SK-N-SH treated with all-trans-retinoic acid at 6 μM for 48 hours (cell line): ENCODE measurements at regions not wholly inside any gene's neighbourhood (a gene's known extent, or its start where the extent isn't known, plus 50 kb on each side); places are given as distances from the start of the nearest gene placed in this dataset.
"Not testable (repeated sequence)": the region's sequence is repeated elsewhere in the genome, so short reads cannot be mapped to it uniquely, and the experiment has no call there.

Source experiments
- ATAC-seq: fragments of 200-7000 bp; cut with Tn5 transposase; 3 replicates; pipeline ENCODE4 v1.9.1; 2020; ENCODE audit warnings: mild to moderate bottlenecking, moderate library complexity
- ARNTL ChIP-seq: fragments of 450-650 bp; formaldehyde crosslinking; IDR thresholded peaks from 2 replicates; pipeline ENCODE4 v1.5.0; 2020; ENCODE audit warnings: low read depth, mild to moderate bottlenecking, moderate library complexity, borderline replicate concordance
- BACH2 ChIP-seq: fragments of 250-450 bp; sonication (Bioruptor Pico); IDR thresholded peaks from 2 replicates; pipeline ENCODE4 v1.9.0; 2021; ENCODE audit warnings: mild to moderate bottlenecking, borderline replicate concordance
- CSDC2 ChIP-seq: fragments of 250-450 bp; sonication (Bioruptor Pico); IDR thresholded peaks from 2 replicates; pipeline ENCODE4 v1.5.0; 2020; ENCODE audit warnings: mild to moderate bottlenecking, moderate library complexity
- ESRRG ChIP-seq: fragments of 250-450 bp; sonication (Bioruptor Pico); IDR thresholded peaks from 2 replicates; pipeline ENCODE4 v1.6.1; 2021; ENCODE audit warnings: mild to moderate bottlenecking
- GLIS3 ChIP-seq: fragments of 250-450 bp; sonication (Bioruptor Pico); IDR thresholded peaks from 2 replicates; pipeline ENCODE4 v1.5.0; 2020; ENCODE audit warnings: mild to moderate bottlenecking, moderate library complexity
- ISL1 ChIP-seq: fragments of 250-450 bp; sonication (Bioruptor Pico); IDR thresholded peaks from 2 replicates; pipeline ENCODE4 v2.1.2; 2022; ENCODE audit warnings: mild to moderate bottlenecking, moderate library complexity
- OSR1 ChIP-seq: fragments of 250-450 bp; sonication (Bioruptor Pico); IDR thresholded peaks from 2 replicates; pipeline ENCODE4 v1.8.0; 2022; ENCODE audit warnings: moderate library complexity, mild to moderate bottlenecking, inconsistent platforms
- PPARA ChIP-seq: fragments of 250-450 bp; sonication (Bioruptor Pico); IDR thresholded peaks from 2 replicates; pipeline ENCODE4 v1.5.0; 2020; ENCODE audit warnings: mild to moderate bottlenecking, borderline replicate concordance
- RARB ChIP-seq: fragments of 250-450 bp; sonication (Bioruptor Pico); IDR thresholded peaks from 2 replicates; pipeline ENCODE4 v1.8.0; 2021; ENCODE audit warnings: mild to moderate bottlenecking, moderate library complexity
- SNAI2 ChIP-seq: fragments of 250-450 bp; sonication (Bioruptor Pico); IDR thresholded peaks from 2 replicates; pipeline ENCODE4 v1.5.0; 2020; ENCODE audit warnings: mild to moderate bottlenecking, moderate library complexity
- TCF4 ChIP-seq: fragments of 250-450 bp; sonication (Bioruptor Pico); IDR thresholded peaks from 2 replicates; pipeline ENCODE4 v1.8.0; 2021; ENCODE audit warnings: mild to moderate bottlenecking, moderate library complexity, borderline replicate concordance
- TOX ChIP-seq: fragments of 250-450 bp; sonication (Bioruptor Pico); IDR thresholded peaks from 2 replicates; pipeline ENCODE4 v1.8.0; 2021; ENCODE audit warnings: mild to moderate bottlenecking, moderate library complexity, borderline replicate concordance
- ZFP3 ChIP-seq: fragments of 250-450 bp; sonication (Bioruptor Pico); IDR thresholded peaks from 2 replicates; pipeline ENCODE4 v1.5.0; 2020; ENCODE audit warnings: mild to moderate bottlenecking, moderate library complexity
- ZFP30 ChIP-seq: fragments of 450-650 bp; formaldehyde crosslinking; IDR thresholded peaks from 2 replicates; pipeline ENCODE4 v1.5.0; 2022; ENCODE audit warnings: mild to moderate bottlenecking, moderate library complexity
- ZNF565 ChIP-seq: fragments of 450-650 bp; formaldehyde crosslinking; conservative IDR thresholded peaks from 2 replicates; pipeline ENCODE4 v1.5.0; 2020; ENCODE audit warnings: low read depth, mild to moderate bottlenecking, moderate library complexity
- ZNF70 ChIP-seq: fragments of 450-650 bp; formaldehyde crosslinking; IDR thresholded peaks from 2 replicates; pipeline ENCODE4 v1.5.0; 2020; ENCODE audit warnings: mild to moderate bottlenecking, moderate library complexity
- ZNF8 ChIP-seq: fragments of 450-650 bp; formaldehyde crosslinking; IDR thresholded peaks from 2 replicates; pipeline ENCODE4 v1.5.0; 2020; ENCODE audit warnings: mild to moderate bottlenecking, moderate library complexity
- TF ChIP-seq, protein P1 (sequence below): fragments of 250-450 bp; sonication (Bioruptor Pico); IDR thresholded peaks from 2 replicates; pipeline ENCODE4 v1.5.0; 2020; ENCODE audit warnings: mild to moderate bottlenecking, moderate library complexity
- TF ChIP-seq, protein P2 (sequence below): fragments of 250-450 bp; sonication (Bioruptor Pico); IDR thresholded peaks from 2 replicates; pipeline ENCODE4 v1.5.1; 2020; ENCODE audit warnings: low read depth, mild to moderate bottlenecking, moderate library complexity
- TF ChIP-seq, protein P3 (sequence below): fragments of 250-450 bp; sonication (Bioruptor Pico); IDR thresholded peaks from 2 replicates; pipeline ENCODE4 v1.8.0; 2020; ENCODE audit warnings: mild to moderate bottlenecking, moderate library complexity, borderline replicate concordance
- TF ChIP-seq, protein P4 (sequence below): fragments of 250-450 bp; sonication (Bioruptor Pico); IDR thresholded peaks from 2 replicates; pipeline ENCODE4 v1.8.0; 2021; ENCODE audit warnings: low read depth, mild to moderate bottlenecking, moderate library complexity, borderline replicate concordance

DNA sequence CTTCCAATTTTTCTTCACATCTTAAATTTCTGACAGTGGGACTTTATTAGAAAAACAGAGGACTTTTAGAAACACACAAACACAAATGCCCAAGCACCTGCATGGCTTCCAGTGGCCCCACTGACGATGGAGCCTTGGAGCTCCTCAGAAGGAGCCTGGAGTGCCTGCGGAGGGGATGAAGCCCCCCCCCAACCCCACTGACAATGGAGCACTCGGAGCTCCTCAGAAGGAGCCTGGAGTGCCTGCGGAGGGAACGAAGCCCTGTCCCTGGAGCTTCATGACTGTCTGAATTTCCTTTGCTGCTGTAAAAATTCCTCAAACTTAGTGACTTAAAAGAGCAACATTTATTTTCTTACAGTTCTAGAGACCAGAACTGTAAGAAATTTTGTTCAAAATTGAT, 80.1 kb upstream of the VRK1 start:
- no peak for ATAC-seq
- TF ChIP-seq ZNF70 (CRISPR knock-in tag), result no peak
- TF ChIP-seq, protein P1, sequence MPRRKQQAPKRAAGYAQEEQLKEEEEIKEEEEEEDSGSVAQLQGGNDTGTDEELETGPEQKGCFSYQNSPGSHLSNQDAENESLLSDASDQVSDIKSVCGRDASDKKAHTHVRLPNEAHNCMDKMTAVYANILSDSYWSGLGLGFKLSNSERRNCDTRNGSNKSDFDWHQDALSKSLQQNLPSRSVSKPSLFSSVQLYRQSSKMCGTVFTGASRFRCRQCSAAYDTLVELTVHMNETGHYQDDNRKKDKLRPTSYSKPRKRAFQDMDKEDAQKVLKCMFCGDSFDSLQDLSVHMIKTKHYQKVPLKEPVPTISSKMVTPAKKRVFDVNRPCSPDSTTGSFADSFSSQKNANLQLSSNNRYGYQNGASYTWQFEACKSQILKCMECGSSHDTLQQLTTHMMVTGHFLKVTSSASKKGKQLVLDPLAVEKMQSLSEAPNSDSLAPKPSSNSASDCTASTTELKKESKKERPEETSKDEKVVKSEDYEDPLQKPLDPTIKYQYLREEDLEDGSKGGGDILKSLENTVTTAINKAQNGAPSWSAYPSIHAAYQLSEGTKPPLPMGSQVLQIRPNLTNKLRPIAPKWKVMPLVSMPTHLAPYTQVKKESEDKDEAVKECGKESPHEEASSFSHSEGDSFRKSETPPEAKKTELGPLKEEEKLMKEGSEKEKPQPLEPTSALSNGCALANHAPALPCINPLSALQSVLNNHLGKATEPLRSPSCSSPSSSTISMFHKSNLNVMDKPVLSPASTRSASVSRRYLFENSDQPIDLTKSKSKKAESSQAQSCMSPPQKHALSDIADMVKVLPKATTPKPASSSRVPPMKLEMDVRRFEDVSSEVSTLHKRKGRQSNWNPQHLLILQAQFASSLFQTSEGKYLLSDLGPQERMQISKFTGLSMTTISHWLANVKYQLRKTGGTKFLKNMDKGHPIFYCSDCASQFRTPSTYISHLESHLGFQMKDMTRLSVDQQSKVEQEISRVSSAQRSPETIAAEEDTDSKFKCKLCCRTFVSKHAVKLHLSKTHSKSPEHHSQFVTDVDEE (CRISPR knock-in tag), result no peak

DNA sequence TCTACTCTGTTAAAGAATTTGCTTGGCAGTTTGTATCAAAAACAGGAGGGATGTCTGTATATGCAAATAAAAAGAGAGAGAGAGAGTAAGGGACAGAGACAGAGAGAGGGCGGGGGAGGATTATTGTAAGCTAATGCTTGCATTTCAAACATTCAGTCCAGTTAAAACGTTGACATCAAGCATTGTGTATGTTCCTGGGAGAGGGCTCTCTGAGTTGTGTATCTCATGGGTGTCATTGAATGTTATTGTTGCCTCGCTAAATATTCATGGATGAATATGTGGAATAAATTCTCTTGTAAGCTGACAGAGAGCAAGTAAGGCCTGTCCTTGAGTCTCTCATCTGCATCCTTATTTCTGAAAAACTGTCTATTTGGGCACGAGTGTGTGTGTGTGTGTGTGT, 78.8 kb upstream of the VRK1 start:
- ATAC-seq, result no peak
- TF ChIP-seq BACH2 (no peak), SNAI2 (CRISPR knock-in tag) (no peak), GLIS3 (no peak), PPARA (CRISPR knock-in tag) (no peak), ZNF8 (CRISPR knock-in tag) (no peak), ZFP30 (CRISPR knock-in tag) (no peak), TOX (CRISPR knock-in tag) (no peak), ZFP3 (CRISPR knock-in tag) (no peak), RARB (CRISPR knock-in tag) (no peak), ARNTL (CRISPR knock-in tag) (no peak), CSDC2 (CRISPR knock-in tag) (no peak)
- TF ChIP-seq, protein P2, sequence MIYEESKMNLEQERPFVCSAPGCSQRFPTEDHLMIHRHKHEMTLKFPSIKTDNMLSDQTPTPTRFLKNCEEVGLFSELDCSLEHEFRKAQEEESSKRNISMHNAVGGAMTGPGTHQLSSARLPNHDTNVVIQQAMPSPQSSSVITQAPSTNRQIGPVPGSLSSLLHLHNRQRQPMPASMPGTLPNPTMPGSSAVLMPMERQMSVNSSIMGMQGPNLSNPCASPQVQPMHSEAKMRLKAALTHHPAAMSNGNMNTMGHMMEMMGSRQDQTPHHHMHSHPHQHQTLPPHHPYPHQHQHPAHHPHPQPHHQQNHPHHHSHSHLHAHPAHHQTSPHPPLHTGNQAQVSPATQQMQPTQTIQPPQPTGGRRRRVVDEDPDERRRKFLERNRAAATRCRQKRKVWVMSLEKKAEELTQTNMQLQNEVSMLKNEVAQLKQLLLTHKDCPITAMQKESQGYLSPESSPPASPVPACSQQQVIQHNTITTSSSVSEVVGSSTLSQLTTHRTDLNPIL (CRISPR knock-in tag), result no peak
- TF ChIP-seq, protein P3, sequence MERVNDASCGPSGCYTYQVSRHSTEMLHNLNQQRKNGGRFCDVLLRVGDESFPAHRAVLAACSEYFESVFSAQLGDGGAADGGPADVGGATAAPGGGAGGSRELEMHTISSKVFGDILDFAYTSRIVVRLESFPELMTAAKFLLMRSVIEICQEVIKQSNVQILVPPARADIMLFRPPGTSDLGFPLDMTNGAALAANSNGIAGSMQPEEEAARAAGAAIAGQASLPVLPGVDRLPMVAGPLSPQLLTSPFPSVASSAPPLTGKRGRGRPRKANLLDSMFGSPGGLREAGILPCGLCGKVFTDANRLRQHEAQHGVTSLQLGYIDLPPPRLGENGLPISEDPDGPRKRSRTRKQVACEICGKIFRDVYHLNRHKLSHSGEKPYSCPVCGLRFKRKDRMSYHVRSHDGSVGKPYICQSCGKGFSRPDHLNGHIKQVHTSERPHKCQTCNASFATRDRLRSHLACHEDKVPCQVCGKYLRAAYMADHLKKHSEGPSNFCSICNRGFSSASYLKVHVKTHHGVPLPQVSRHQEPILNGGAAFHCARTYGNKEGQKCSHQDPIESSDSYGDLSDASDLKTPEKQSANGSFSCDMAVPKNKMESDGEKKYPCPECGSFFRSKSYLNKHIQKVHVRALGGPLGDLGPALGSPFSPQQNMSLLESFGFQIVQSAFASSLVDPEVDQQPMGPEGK, result no peak
- TF ChIP-seq, protein P1 (CRISPR knock-in tag), result no peak
- TF ChIP-seq, all 23 proteins: peak for 0

DNA sequence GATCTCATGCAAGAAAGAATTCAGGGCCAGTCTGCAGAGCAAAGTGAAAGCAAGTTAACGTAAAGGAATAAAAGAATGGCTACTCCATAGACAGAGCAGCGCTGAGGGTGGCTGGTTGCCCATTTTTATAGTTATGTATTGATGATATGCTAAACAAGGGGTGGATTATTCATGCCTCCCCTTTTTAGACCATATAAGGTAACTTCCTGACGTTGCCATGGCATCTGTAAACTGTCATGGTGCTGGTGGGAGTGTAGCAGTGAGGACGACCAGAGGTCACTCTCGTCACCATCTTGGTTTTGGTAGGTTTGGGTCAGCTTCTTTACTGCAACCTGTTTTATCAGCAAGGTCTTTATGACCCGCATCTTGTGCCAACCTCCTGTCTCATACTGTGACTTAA, 76.5 kb upstream of the VRK1 start:
- ATAC-seq, result not testable (repeated sequence)

DNA sequence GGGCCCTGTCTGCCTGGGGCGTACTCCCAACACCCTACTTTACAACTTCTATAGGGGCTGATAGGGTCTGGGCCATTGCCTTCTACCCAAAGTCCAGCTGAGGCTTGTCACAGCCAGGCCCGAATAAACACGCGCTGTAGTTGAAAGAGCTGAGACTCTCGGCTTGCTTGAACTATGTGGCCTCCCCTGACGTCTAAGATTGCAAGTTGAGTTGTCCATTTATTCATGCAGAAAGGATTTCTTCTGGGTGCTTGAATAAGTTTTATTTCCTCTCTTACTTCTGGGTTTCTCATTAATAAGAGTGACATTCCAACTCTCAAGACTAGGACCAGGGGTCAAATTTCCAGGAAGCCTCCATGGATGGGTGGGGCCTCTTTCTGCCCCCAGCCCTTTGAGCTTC, 74.4 kb upstream of the VRK1 start:
- TF ChIP-seq ISL1 (CRISPR knock-in tag) (no peak), ESRRG (CRISPR knock-in tag) (no peak), PPARA (CRISPR knock-in tag) (no peak), OSR1 (no peak), ZNF565 (CRISPR knock-in tag) (no peak), ZFP3 (CRISPR knock-in tag) (no peak), CSDC2 (CRISPR knock-in tag) (no peak), GLIS3 (no peak), ARNTL (CRISPR knock-in tag) (no peak), TCF4 (CRISPR knock-in tag) (no peak)
- TF ChIP-seq, protein P1 (CRISPR knock-in tag), result no peak
- TF ChIP-seq, protein P4, sequence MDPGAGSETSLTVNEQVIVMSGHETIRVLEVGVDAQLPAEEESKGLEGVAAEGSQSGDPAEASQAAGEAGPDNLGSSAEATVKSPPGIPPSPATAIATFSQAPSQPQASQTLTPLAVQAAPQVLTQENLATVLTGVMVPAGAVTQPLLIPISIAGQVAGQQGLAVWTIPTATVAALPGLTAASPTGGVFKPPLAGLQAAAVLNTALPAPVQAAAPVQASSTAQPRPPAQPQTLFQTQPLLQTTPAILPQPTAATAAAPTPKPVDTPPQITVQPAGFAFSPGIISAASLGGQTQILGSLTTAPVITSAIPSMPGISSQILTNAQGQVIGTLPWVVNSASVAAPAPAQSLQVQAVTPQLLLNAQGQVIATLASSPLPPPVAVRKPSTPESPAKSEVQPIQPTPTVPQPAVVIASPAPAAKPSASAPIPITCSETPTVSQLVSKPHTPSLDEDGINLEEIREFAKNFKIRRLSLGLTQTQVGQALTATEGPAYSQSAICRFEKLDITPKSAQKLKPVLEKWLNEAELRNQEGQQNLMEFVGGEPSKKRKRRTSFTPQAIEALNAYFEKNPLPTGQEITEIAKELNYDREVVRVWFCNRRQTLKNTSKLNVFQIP (CRISPR knock-in tag), result no peak
- ATAC-seq, result no peak
